ENCODE measurements at regions not wholly inside any gene's neighbourhood (a gene's known extent, or its start where the extent isn't known, plus 50 kb on each side); places are given as distances from the start of the nearest gene placed in this dataset.

- Histone ChIP-seq H3K4me1 (ENCODE audit: insufficient read depth, low read length) (no peaks in the 10 kb centered on the region), H3K9me3 (ENCODE audit: control insufficient read depth in 1 of 2, insufficient read depth in 1 of 2, low read length in 2 of 2) (no peaks in the 10 kb centered on the region), H3K27ac (ENCODE audit: low read depth in 1 of 2, low read length in 2 of 2) (no peak overlapping the region), H3K4me3 (ENCODE audit: low read length) (no peak overlapping the region), H3K36me3 (ENCODE audit: insufficient read depth, low read length) (no peaks in the 10 kb centered on the region), H3K27me3 (ENCODE audit: control insufficient read depth in 1 of 2, insufficient read depth in 2 of 2, low read length in 2 of 2) (no peaks in the 10 kb centered on the region)
- Mint-ChIP-seq H3K9me3 (peaks cover 5% of the 10 kb centered on the region), H3K4me1 (ENCODE audit: low read depth) (no peaks in the 10 kb centered on the region), H3K4me3 (no peak overlapping the region), H3K27me3 (no peaks in the 10 kb centered on the region), H3K36me3 (ENCODE audit: low read depth) (no peaks in the 10 kb centered on the region), H3K27ac (no peak overlapping the region)
- ChIA-PET CTCF (no interaction called here), POLR2A (no interaction called here)
- DNase-seq (no peak), ATAC-seq (ENCODE audit: poor library complexity) (no peak)
- TF ChIP-seq, protein P1, sequence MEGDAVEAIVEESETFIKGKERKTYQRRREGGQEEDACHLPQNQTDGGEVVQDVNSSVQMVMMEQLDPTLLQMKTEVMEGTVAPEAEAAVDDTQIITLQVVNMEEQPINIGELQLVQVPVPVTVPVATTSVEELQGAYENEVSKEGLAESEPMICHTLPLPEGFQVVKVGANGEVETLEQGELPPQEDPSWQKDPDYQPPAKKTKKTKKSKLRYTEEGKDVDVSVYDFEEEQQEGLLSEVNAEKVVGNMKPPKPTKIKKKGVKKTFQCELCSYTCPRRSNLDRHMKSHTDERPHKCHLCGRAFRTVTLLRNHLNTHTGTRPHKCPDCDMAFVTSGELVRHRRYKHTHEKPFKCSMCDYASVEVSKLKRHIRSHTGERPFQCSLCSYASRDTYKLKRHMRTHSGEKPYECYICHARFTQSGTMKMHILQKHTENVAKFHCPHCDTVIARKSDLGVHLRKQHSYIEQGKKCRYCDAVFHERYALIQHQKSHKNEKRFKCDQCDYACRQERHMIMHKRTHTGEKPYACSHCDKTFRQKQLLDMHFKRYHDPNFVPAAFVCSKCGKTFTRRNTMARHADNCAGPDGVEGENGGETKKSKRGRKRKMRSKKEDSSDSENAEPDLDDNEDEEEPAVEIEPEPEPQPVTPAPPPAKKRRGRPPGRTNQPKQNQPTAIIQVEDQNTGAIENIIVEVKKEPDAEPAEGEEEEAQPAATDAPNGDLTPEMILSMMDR (IDR thresholded peaks at IDR 0.05): no peak
- intact Hi-C loops (cut with DNase I, micrococcal nuclease): no loop called here
These were observed 409.3 kb upstream of the MMADHC start for GRCh38 chr2:149996901-149997300.

- H3K4me3 ChIP-seq (ENCODE audit: low read length): no peak overlapping the region
- ChIA-PET CTCF (no interaction called here), POLR2A (no interaction called here)
- no peaks in the 10 kb centered on the region for H3K36me3 Mint-ChIP-seq (ENCODE audit: low read depth)
- intact Hi-C loops (cut with DNase I, micrococcal nuclease): no loop called here
- H3K27ac Mint-ChIP-seq: no peak overlapping the region
- H3K27me3 ChIP-seq (ENCODE audit: control insufficient read depth in 1 of 2, insufficient read depth in 2 of 2, low read length in 2 of 2): no peaks in the 10 kb centered on the region
- no peaks in the 10 kb centered on the region for H3K9me3 ChIP-seq (ENCODE audit: control insufficient read depth in 1 of 2, insufficient read depth in 1 of 2, low read length in 2 of 2)
- no peaks in the 10 kb centered on the region for H3K27me3 Mint-ChIP-seq
- DNase-seq (no peak), ATAC-seq (ENCODE audit: poor library complexity) (no peak)
- peaks cover 5% of the 10 kb centered on the region for H3K9me3 Mint-ChIP-seq
- no peaks in the 10 kb centered on the region for H3K4me1 Mint-ChIP-seq (ENCODE audit: low read depth)
- no peak overlapping the region for H3K4me3 Mint-ChIP-seq
- TF ChIP-seq, protein P1 (IDR thresholded peaks at IDR 0.05): no peak
- no peaks in the 10 kb centered on the region for H3K36me3 ChIP-seq (ENCODE audit: insufficient read depth, low read length)
- no peak overlapping the region for H3K27ac ChIP-seq (ENCODE audit: low read depth in 1 of 2, low read length in 2 of 2)
- no peaks in the 10 kb centered on the region for H3K4me1 ChIP-seq (ENCODE audit: insufficient read depth, low read length)
These were observed 406.6 kb upstream of the MMADHC start for GRCh38 chr2:149994057-149994728.

- ATAC-seq (ENCODE audit: poor library complexity): no peak
- CTCF ChIA-PET: no interaction called here
- Mint-ChIP-seq H3K4me1 (ENCODE audit: low read depth) (no peaks in the 10 kb centered on the region), H3K36me3 (ENCODE audit: low read depth) (no peaks in the 10 kb centered on the region), H3K9me3 (peaks cover 5% of the 10 kb centered on the region), H3K4me3 (no peak overlapping the region), H3K27me3 (no peaks in the 10 kb centered on the region), H3K27ac (no peak overlapping the region)
- POLR2A ChIA-PET: no interaction called here
- no peak overlapping the region for H3K4me3 ChIP-seq (ENCODE audit: low read length)
- H3K27me3 ChIP-seq (ENCODE audit: control insufficient read depth in 1 of 2, insufficient read depth in 2 of 2, low read length in 2 of 2): no peaks in the 10 kb centered on the region
- no peaks in the 10 kb centered on the region for H3K36me3 ChIP-seq (ENCODE audit: insufficient read depth, low read length)
- intact Hi-C loops (cut with DNase I, micrococcal nuclease): no loop called here
- H3K9me3 ChIP-seq (ENCODE audit: control insufficient read depth in 1 of 2, insufficient read depth in 1 of 2, low read length in 2 of 2): no peaks in the 10 kb centered on the region
- TF ChIP-seq, protein P1 (IDR thresholded peaks at IDR 0.05): no peak
- no peaks in the 10 kb centered on the region for H3K4me1 ChIP-seq (ENCODE audit: insufficient read depth, low read length)
- H3K27ac ChIP-seq (ENCODE audit: low read depth in 1 of 2, low read length in 2 of 2): no peak overlapping the region
- no peak for DNase-seq
These were observed 405.7 kb upstream of the MMADHC start for GRCh38 chr2:149993316-149993715.

Data from CD4-positive, alpha-beta T cell (primary cell).